ENCODE measurements at regions not wholly inside any gene's neighbourhood (a gene's known extent, or its start where the extent isn't known, plus 50 kb on each side); places are given as distances from the start of the nearest gene placed in this dataset.

DNA sequence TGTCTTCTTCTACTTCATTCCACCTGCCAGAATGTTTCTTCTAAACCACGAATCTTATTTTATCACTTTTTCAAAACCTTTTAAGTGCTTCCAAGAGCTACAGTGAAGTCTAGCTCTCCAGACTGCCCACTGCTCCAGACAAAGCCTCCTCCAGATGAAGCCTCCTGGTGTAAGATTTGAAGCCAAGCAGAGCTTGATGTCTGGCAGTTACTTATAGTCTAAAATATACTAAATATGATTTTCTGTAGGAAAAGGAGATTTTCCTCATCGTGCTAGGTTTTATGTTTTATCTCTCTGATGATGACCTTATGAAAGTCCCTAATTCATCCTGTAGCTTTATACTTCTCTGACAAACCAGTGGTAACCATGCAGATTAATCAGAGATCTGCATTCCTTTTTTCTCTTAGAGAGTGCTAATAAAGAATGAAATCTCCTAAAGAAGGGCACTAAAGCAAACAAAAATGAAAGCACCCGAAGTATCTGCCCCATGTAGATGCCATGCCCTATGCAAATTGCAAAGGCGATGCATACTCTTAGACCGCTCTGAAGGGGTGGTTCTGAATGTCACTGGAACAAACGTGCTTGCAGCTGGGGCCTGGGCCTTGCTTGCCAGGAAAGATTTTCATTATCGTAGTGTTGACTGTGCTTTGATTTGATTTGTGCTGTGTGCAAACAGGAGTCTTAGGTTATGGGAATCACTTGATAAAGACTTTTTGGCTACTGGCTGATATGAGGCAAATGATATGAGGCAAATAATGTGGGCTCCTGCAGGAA is 314.2 kb downstream of the PID1 start:
- TF ChIP-seq CTCF (IDR thresholded peaks at IDR 0.05; ENCODE audit: borderline replicate concordance), result no peak
- intact Hi-C loops (cut with micrococcal nuclease), result no loop called here
- no peaks in the 10 kb centered on the region for H3K9me3 ChIP-seq (replicated peaks)

DNA sequence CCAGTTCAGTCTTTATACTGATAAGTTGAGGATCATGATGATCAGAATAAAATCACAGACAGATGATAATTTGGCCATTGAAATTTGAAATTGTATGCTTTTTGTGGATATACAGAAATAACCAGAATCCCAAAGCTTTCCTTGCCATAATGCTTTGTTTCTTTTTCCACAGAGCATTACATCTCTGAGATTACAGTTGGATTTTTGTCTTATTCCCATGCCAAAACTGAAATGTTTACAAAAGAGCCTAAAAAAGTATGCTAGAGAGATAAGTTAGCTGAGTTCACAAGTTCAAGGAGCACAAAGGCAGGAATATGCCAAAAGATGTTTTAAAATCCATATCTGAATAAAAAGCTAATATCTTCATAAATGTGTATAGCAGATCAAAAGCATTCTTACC is 321.3 kb downstream of the PID1 start:
- no peaks in the 10 kb centered on the region for H3K27me3 ChIP-seq (ENCODE audit: low read depth)
- peaks cover 9% of the 10 kb centered on the region for H3K9me3 ChIP-seq (replicated peaks)
- intact Hi-C loops (cut with micrococcal nuclease), result no loop called here
- no peaks in the 10 kb centered on the region for H3K36me3 ChIP-seq
- H3K4me1 ChIP-seq, result no peaks in the 10 kb centered on the region
- no peak for DNase-seq
- no peak for TF ChIP-seq CTCF (IDR thresholded peaks at IDR 0.05; ENCODE audit: borderline replicate concordance)
- H3K27ac ChIP-seq (replicated peaks), result no peak overlapping the region
- no peak overlapping the region for H3K4me3 ChIP-seq

More for the DNA sequence above, 314.2 kb downstream of the PID1 start:
- Histone ChIP-seq H3K27me3 (ENCODE audit: low read depth) (no peaks in the 10 kb centered on the region), H3K4me1 (no peaks in the 10 kb centered on the region), H3K4me3 (no peak overlapping the region), H3K27ac (replicated peaks) (no peak overlapping the region), H3K36me3 (no peaks in the 10 kb centered on the region)
- DNase-seq, result no peak

GRCh38 chr2:228945710-228946109 is 325.4 kb downstream of the PID1 start:
- TF ChIP-seq CTCF (IDR thresholded peaks at IDR 0.05; ENCODE audit: borderline replicate concordance), result no peak
- peaks cover 9% of the 10 kb centered on the region for H3K9me3 ChIP-seq (replicated peaks)
- H3K36me3 ChIP-seq, result no peaks in the 10 kb centered on the region
- no peak for DNase-seq
- intact Hi-C loops (cut with micrococcal nuclease), result no loop called here
- no peak overlapping the region for H3K27ac ChIP-seq (replicated peaks)
- H3K4me3 ChIP-seq, result no peak overlapping the region
- no peaks in the 10 kb centered on the region for H3K27me3 ChIP-seq (ENCODE audit: low read depth)
- H3K4me1 ChIP-seq, result no peaks in the 10 kb centered on the region

DNA sequence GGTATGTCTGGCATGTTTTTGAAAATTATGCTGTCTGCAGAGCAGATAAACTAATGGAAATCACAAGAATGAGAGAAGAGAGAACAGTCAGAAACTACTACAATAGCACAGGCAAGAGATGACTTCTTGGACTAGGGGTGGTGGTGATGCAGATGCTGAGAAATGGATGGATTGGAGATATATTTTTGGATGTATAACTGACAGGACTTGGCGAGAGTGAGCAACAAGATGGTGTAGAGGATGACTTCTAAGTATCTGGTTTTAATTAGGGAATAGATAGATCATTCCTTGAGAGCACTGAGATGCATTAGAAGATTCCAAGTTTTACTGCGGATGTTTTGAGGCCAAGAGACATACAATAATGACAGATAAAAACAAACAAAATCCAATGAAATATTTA is 328.2 kb downstream of the PID1 start:
- DNase-seq, result no peak
- H3K27ac ChIP-seq (replicated peaks), result no peak overlapping the region
- H3K4me3 ChIP-seq, result no peak overlapping the region
- H3K4me1 ChIP-seq, result no peaks in the 10 kb centered on the region
- H3K27me3 ChIP-seq (ENCODE audit: low read depth), result no peaks in the 10 kb centered on the region
- no peak for TF ChIP-seq CTCF (IDR thresholded peaks at IDR 0.05; ENCODE audit: borderline replicate concordance)
- intact Hi-C loops (cut with micrococcal nuclease), result no loop called here
- H3K36me3 ChIP-seq, result no peaks in the 10 kb centered on the region
- peaks cover 9% of the 10 kb centered on the region for H3K9me3 ChIP-seq (replicated peaks)

DNA sequence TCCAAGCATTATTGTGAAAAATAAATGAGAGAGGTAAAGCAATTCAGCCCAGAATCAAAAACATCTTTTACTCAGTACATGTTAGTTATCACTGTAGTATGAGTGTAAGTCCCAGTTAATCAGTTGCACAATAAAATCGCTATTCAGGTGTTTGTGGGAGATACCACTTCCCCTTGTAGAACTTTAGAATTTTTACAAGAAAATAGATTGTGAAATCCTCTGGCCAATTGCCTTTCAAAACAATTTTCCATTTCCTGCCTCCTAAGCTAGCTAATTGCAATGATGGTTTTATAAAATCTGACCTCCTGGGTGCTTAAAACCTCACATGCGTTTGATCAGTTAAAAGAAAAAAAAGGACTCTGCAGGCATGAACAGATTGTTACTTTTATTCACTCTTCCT is 332.5 kb downstream of the PID1 start:
- intact Hi-C loops (cut with micrococcal nuclease), result no loop called here
- TF ChIP-seq CTCF (IDR thresholded peaks at IDR 0.05; ENCODE audit: borderline replicate concordance), result no peak
- H3K4me1 ChIP-seq, result no peaks in the 10 kb centered on the region

More for the DNA sequence above, 332.5 kb downstream of the PID1 start:
- H3K36me3 ChIP-seq, result no peaks in the 10 kb centered on the region
- H3K9me3 ChIP-seq (replicated peaks), result peaks cover 19% of the 10 kb centered on the region
- no peak overlapping the region for H3K4me3 ChIP-seq
- H3K27me3 ChIP-seq (ENCODE audit: low read depth), result no peaks in the 10 kb centered on the region
- H3K27ac ChIP-seq (replicated peaks), result no peak overlapping the region
- DNase-seq, result no peak

All from left ventricle myocardium inferior (tissue), 1 donor.